ENCODE measurements at regions not wholly inside any gene's neighbourhood (a gene's known extent, or its start where the extent isn't known, plus 50 kb on each side); places are given as distances from the start of the nearest gene placed in this dataset.

GRCh38 chr11:131168839-131169713 lies 201.3 kb upstream of the NTM start:
- Histone ChIP-seq H3K4me3 (ENCODE audit: insufficient read depth, low read length, poor library complexity, severe bottlenecking) (no peak overlapping the region), H4K20me1 (ENCODE audit: low read depth, low read length) (no peaks in the 10 kb centered on the region), H3K27ac (ENCODE audit: low read depth, low read length) (no peak overlapping the region), H3K9me2 (replicated peaks; ENCODE audit: insufficient read depth, low read length) (no peaks in the 10 kb centered on the region), H3K27me3 (ENCODE audit: low read length) (no peaks in the 10 kb centered on the region), H3K9ac (ENCODE audit: low read length) (no peak overlapping the region), H3K4me2 (ENCODE audit: low read depth, low read length, poor library complexity, severe bottlenecking) (no peak overlapping the region), H2AFZ (ENCODE audit: low read depth, low read length, severe bottlenecking) (no peak overlapping the region), H3K9me3 (ENCODE audit: insufficient read depth, low read length) (no peaks in the 10 kb centered on the region), H3K36me3 (ENCODE audit: low read length) (no peaks in the 10 kb centered on the region), H3F3A (ENCODE audit: insufficient read depth) (no peaks in the 10 kb centered on the region), H3K79me2 (ENCODE audit: insufficient read depth, low read length) (no peaks in the 10 kb centered on the region)
- no peak for TF ChIP-seq EZH2phosphoT487 (conservative IDR thresholded peaks at IDR 0.05; ENCODE audit: low read length)
- no peak for TF ChIP-seq CTCF (IDR thresholded peaks at IDR 0.05; ENCODE audit: insufficient read depth, low read length, poor library complexity, severe bottlenecking)

GRCh38 chr11:131172011-131172410 lies 198.4 kb upstream of the NTM start:
- H4K20me1 ChIP-seq (ENCODE audit: low read depth, low read length): no peaks in the 10 kb centered on the region
- no peaks in the 10 kb centered on the region for H3K79me2 ChIP-seq (ENCODE audit: insufficient read depth, low read length)
- TF ChIP-seq EZH2phosphoT487 (conservative IDR thresholded peaks at IDR 0.05; ENCODE audit: low read length) (no peak), CTCF (IDR thresholded peaks at IDR 0.05; ENCODE audit: insufficient read depth, low read length, poor library complexity, severe bottlenecking) (no peak)
- H3K4me3 ChIP-seq (ENCODE audit: insufficient read depth, low read length, poor library complexity, severe bottlenecking): no peak overlapping the region
- no peak overlapping the region for H3K27ac ChIP-seq (ENCODE audit: low read depth, low read length)
- no peaks in the 10 kb centered on the region for H3K9me3 ChIP-seq (ENCODE audit: insufficient read depth, low read length)
- H3K27me3 ChIP-seq (ENCODE audit: low read length): no peaks in the 10 kb centered on the region
- H3K9ac ChIP-seq (ENCODE audit: low read length): no peak overlapping the region
- no peaks in the 10 kb centered on the region for H3K36me3 ChIP-seq (ENCODE audit: low read length)
- H3F3A ChIP-seq (ENCODE audit: insufficient read depth): no peaks in the 10 kb centered on the region
- no peak overlapping the region for H3K4me2 ChIP-seq (ENCODE audit: low read depth, low read length, poor library complexity, severe bottlenecking)
- no peak overlapping the region for H2AFZ ChIP-seq (ENCODE audit: low read depth, low read length, severe bottlenecking)
- H3K9me2 ChIP-seq (replicated peaks; ENCODE audit: insufficient read depth, low read length): no peaks in the 10 kb centered on the region

GRCh38 chr11:131178020-131178419 lies 192.4 kb upstream of the NTM start:
- H3F3A ChIP-seq (ENCODE audit: insufficient read depth): no peaks in the 10 kb centered on the region
- no peak overlapping the region for H3K4me3 ChIP-seq (ENCODE audit: insufficient read depth, low read length, poor library complexity, severe bottlenecking)
- no peaks in the 10 kb centered on the region for H3K36me3 ChIP-seq (ENCODE audit: low read length)
- H2AFZ ChIP-seq (ENCODE audit: low read depth, low read length, severe bottlenecking): no peak overlapping the region
- no peak overlapping the region for H3K9ac ChIP-seq (ENCODE audit: low read length)
- H3K27ac ChIP-seq (ENCODE audit: low read depth, low read length): no peak overlapping the region
- H3K9me3 ChIP-seq (ENCODE audit: insufficient read depth, low read length): no peaks in the 10 kb centered on the region
- H4K20me1 ChIP-seq (ENCODE audit: low read depth, low read length): no peaks in the 10 kb centered on the region
- H3K9me2 ChIP-seq (replicated peaks; ENCODE audit: insufficient read depth, low read length): no peaks in the 10 kb centered on the region
- H3K4me2 ChIP-seq (ENCODE audit: low read depth, low read length, poor library complexity, severe bottlenecking): no peak overlapping the region
- no peak for TF ChIP-seq CTCF (IDR thresholded peaks at IDR 0.05; ENCODE audit: insufficient read depth, low read length, poor library complexity, severe bottlenecking)
- TF ChIP-seq EZH2phosphoT487 (conservative IDR thresholded peaks at IDR 0.05; ENCODE audit: low read length): no peak
- H3K79me2 ChIP-seq (ENCODE audit: insufficient read depth, low read length): no peaks in the 10 kb centered on the region
- H3K27me3 ChIP-seq (ENCODE audit: low read length): no peaks in the 10 kb centered on the region

Measured in SU-DHL-6 (cell line).